GM18502 (cell line): ENCODE measurements at regions not wholly inside any gene's neighbourhood (a gene's known extent, or its start where the extent isn't known, plus 50 kb on each side); places are given as distances from the start of the nearest gene placed in this dataset.
A peak's percentile ranks its signal among the peaks of the same experiment; 100 is the strongest.

Experiments used
- ATAC-seq: cut with Tn5 transposase; IDR thresholded peaks from one replicate; pipeline ENCODE4 v1.9.1; 2021; ENCODE audit warnings: mild to moderate bottlenecking; ENCODE audit not compliant: unreplicated experiment, poor library complexity

- ATAC-seq, result no peak
Observed at GRCh38 chr10:128802062-128802461, 665.0 kb upstream of the MGMT start.

GRCh38 chr10:128803790-128804189 is 663.3 kb upstream of the MGMT start:
- no peak for ATAC-seq

GRCh38 chr10:128804411-128804810 is 662.6 kb upstream of the MGMT start:
- no peak for ATAC-seq

- ATAC-seq, result peak; percentile 78
Observed at GRCh38 chr10:128808921-128809440, 658.1 kb upstream of the MGMT start.

- no peak for ATAC-seq
Observed at GRCh38 chr10:128811511-128811910, 655.5 kb upstream of the MGMT start.

GRCh38 chr10:128812000-128812399 is 655.0 kb upstream of the MGMT start:
- no peak for ATAC-seq

- no peak for ATAC-seq
Observed at GRCh38 chr10:128813574-128813973, 653.5 kb upstream of the MGMT start.

- ATAC-seq, result no peak
Observed at GRCh38 chr10:128814024-128814423, 653.0 kb upstream of the MGMT start.

GRCh38 chr10:128814782-128815181 is 652.3 kb upstream of the MGMT start:
- ATAC-seq, result no peak

- ATAC-seq, result no peak
Observed at GRCh38 chr10:128816726-128817125, 650.3 kb upstream of the MGMT start.

GRCh38 chr10:128817636-128818035 is 649.4 kb upstream of the MGMT start:
- ATAC-seq, result no peak

- ATAC-seq, result no peak
Observed at GRCh38 chr10:128820663-128821062, 646.4 kb upstream of the MGMT start.

- ATAC-seq, result no peak
Observed at GRCh38 chr10:128823201-128823600, 643.8 kb upstream of the MGMT start.

- no peak for ATAC-seq
Observed at GRCh38 chr10:128825626-128826025, 641.4 kb upstream of the MGMT start.

GRCh38 chr10:128833671-128834070 is 633.4 kb upstream of the MGMT start:
- no peak for ATAC-seq

- ATAC-seq, result no peak
Observed at GRCh38 chr10:128835361-128835760, 631.7 kb upstream of the MGMT start.

- ATAC-seq, result no peak
Observed at GRCh38 chr10:128837478-128837877, 629.6 kb upstream of the MGMT start.

GRCh38 chr10:128839134-128839533 is 627.9 kb upstream of the MGMT start:
- ATAC-seq, result no peak

GRCh38 chr10:128839701-128840100 is 627.3 kb upstream of the MGMT start:
- ATAC-seq, result no peak

- no peak for ATAC-seq
Observed at GRCh38 chr10:128843972-128844371, 623.1 kb upstream of the MGMT start.

- no peak for ATAC-seq
Observed at GRCh38 chr10:128846927-128847326, 620.1 kb upstream of the MGMT start.

GRCh38 chr10:128848810-128849209 is 618.2 kb upstream of the MGMT start:
- no peak for ATAC-seq

- no peak for ATAC-seq
Observed at GRCh38 chr10:128850647-128851046, 616.4 kb upstream of the MGMT start.
